Common myeloid progenitor, CD34-positive (primary cell): ENCODE measurements at regions not wholly inside any gene's neighbourhood (a gene's known extent, or its start where the extent isn't known, plus 50 kb on each side); places are given as distances from the start of the nearest gene placed in this dataset.

Source experiments
- CTCF ChIA-PET: fragments of 350-600 bp; sonication (Branson Sonifier 250); formaldehyde crosslinking; loops from one replicate; lab custom pipeline; 2021; ENCODE audit warnings: antibody characterized with exemption; lab: Charles Lee
- POLR2A ChIA-PET: fragments of 350-600 bp; sonication (Branson Sonifier 250); formaldehyde crosslinking; loops from one replicate; lab custom pipeline; 2021; ENCODE audit warnings: antibody characterized with exemption; lab: Charles Lee
- DNase-seq, 3 donors: peaks; one replicate each; pipeline versions ENCODE4 v3.0.0 to v3.0.0-alpha.2; 2013
- H3K27ac ChIP-seq, 2 experiments: 1 replicate in 1 of 2; 2 replicates in 1 of 2; pipeline ENCODE4 v1.7.0; 2013; ENCODE audit warnings: inconsistent platforms in 2 of 2, low read length in 2 of 2, mild to moderate bottlenecking in 2 of 2, low read depth in 1 of 2, moderate library complexity in 1 of 2; ENCODE audit not compliant: severe bottlenecking in 2 of 2, insufficient read depth in 1 of 2, poor library complexity in 1 of 2
- H3K27me3 ChIP-seq, 5 experiments: replicated peaks in 2 of 5; 1 replicate in 3 of 5; 2 replicates in 2 of 5; pipeline versions ENCODE4 v1.6.1 to v1.7.0; 2013; ENCODE audit warnings: low read length in 4 of 5, mild to moderate bottlenecking in 2 of 5, moderate library complexity in 2 of 5, inconsistent platforms in 1 of 5; ENCODE audit not compliant: insufficient read depth in 5 of 5, control insufficient read depth in 4 of 5
- H3K36me3 ChIP-seq, 4 experiments: 1 replicate in 2 of 4; 2 replicates in 2 of 4; pipeline versions ENCODE4 v1.6.1 to v1.7.0; 2013; ENCODE audit warnings: low read length in 3 of 4, control low read depth in 1 of 4, mild to moderate bottlenecking in 1 of 4; ENCODE audit not compliant: control insufficient read depth in 4 of 4, insufficient read depth in 4 of 4
- H3K4me1 ChIP-seq, 4 experiments: 1 replicate in 3 of 4; 2 replicates in 1 of 4; pipeline versions ENCODE4 v1.6.1 to v1.7.1; 2013; ENCODE audit warnings: low read length in 3 of 4, mild to moderate bottlenecking in 3 of 4, control low read depth in 1 of 4, inconsistent platforms in 1 of 4, moderate library complexity in 1 of 4; ENCODE audit not compliant: control insufficient read depth in 4 of 4, insufficient read depth in 4 of 4; ENCODE audit errors: control extremely low read depth in 1 of 4
- H3K4me3 ChIP-seq, 7 experiments: 1 replicate in 4 of 7; 2 replicates in 3 of 7; pipeline versions ENCODE4 v1.5.1 to v1.7.0; 2013; ENCODE audit warnings: mild to moderate bottlenecking in 7 of 7, low read length in 6 of 7, moderate library complexity in 6 of 7, inconsistent platforms in 2 of 7, low read depth in 2 of 7, control low read depth in 1 of 7; ENCODE audit not compliant: insufficient read depth in 4 of 7, control insufficient read depth in 1 of 7; ENCODE audit errors: extremely low read depth in 1 of 7
- H3K9me3 ChIP-seq, 5 experiments: 1 replicate in 4 of 5; 2 replicates in 1 of 5; pipeline versions ENCODE4 v1.6.1 to v1.7.1; 2013; ENCODE audit warnings: low read length in 4 of 5, mild to moderate bottlenecking in 2 of 5, inconsistent platforms in 1 of 5, low read depth in 1 of 5, moderate library complexity in 1 of 5; ENCODE audit not compliant: control insufficient read depth in 4 of 5, insufficient read depth in 2 of 5; ENCODE audit errors: control extremely low read depth in 1 of 5
- WGBS: methylation state at CpG from one replicate; pipeline ENCODE4 v1.1.5; 2013; ENCODE audit not compliant: insufficient coverage; 5-methylcytosine and 5-hydroxymethylcytosine counted together

GRCh38 chr1:113007706-113008364 lies 51.8 kb upstream of the SLC16A1 start:
- H3K27me3 ChIP-seq = no peaks in the 10 kb centered on the region
- no peak overlapping the region for H3K27ac ChIP-seq
- no peaks in the 10 kb centered on the region for H3K4me1 ChIP-seq
- peaks cover 0 to 3% (median 0%) of the 10 kb centered on the region in 4 experiments for H3K36me3 ChIP-seq
- ChIA-PET POLR2A (no interaction called here), CTCF (interaction anchor here (0.7 kb wide), 1 partner anchor 35 kb away, joined by 5 read pairs; no protein-coding TSS in a partner anchor)
- no peak overlapping the region for H3K4me3 ChIP-seq
- no peaks in the 10 kb centered on the region for H3K9me3 ChIP-seq
- WGBS = 92% methylated on average over 1 of the region's 2 CpGs
- DNase-seq = no peak

DNA sequence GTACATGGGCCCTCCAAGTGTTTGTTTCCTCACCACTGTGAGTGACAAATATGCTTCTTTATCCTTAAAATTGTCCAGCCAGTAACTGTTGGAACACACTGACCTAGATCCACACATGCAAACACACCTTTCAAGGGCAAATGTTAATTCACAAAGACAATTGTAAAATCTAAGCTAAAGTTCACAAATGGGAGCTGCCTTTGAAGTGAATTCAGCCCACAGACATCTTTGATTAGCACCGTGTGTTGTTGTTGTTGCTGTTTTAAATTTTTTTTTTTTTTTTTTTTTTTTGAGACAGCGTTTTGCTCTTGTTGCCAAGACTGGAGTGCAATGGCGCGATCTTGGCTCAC lies 52.3 kb upstream of the SLC16A1 start:
- 100% methylated on average over 3 of the region's 4 CpGs for WGBS
- peaks cover 0 to 3% (median 0%) of the 10 kb centered on the region in 4 experiments for H3K36me3 ChIP-seq
- no peak for DNase-seq
- POLR2A ChIA-PET = no interaction called here
- H3K27me3 ChIP-seq = no peaks in the 10 kb centered on the region
- no peaks in the 10 kb centered on the region for H3K4me1 ChIP-seq
- H3K4me3 ChIP-seq = no peak overlapping the region
- CTCF ChIA-PET = no interaction called here
- no peak overlapping the region for H3K27ac ChIP-seq
- H3K9me3 ChIP-seq = no peaks in the 10 kb centered on the region

- peaks cover 0 to 3% (median 0%) of the 10 kb centered on the region in 4 experiments for H3K36me3 ChIP-seq
- no peak for DNase-seq
- no peaks in the 10 kb centered on the region for H3K27me3 ChIP-seq
- ChIA-PET POLR2A (no interaction called here), CTCF (no interaction called here)
- no peak overlapping the region for H3K27ac ChIP-seq
- no peaks in the 10 kb centered on the region for H3K4me1 ChIP-seq
- 100% methylated on average over 1 of the region's 1 CpG for WGBS
- no peaks in the 10 kb centered on the region for H3K9me3 ChIP-seq
- H3K4me3 ChIP-seq = no peak overlapping the region
Measured at GRCh38 chr1:113012149-113012548, 56.2 kb upstream of the SLC16A1 start.

GRCh38 chr1:113013823-113014222 lies 57.8 kb upstream of the SLC16A1 start:
- ChIA-PET POLR2A (interaction anchor here (0.6 kb wide), 1 partner anchor 596 kb away, joined by 4 read pairs; no protein-coding TSS in a partner anchor), CTCF (interaction anchor here (0.6 kb wide), 1 partner anchor 35 kb away, joined by 4 read pairs; no protein-coding TSS in a partner anchor)
- WGBS = 86% methylated on average over 1 of the region's 2 CpGs
- Histone ChIP-seq H3K4me3 (no peak overlapping the region), H3K27ac (no peak overlapping the region), H3K36me3 (peaks cover 0 to 3% (median 0%) of the 10 kb centered on the region in 4 experiments), H3K9me3 (no peaks in the 10 kb centered on the region), H3K27me3 (no peaks in the 10 kb centered on the region), H3K4me1 (no peaks in the 10 kb centered on the region)
- DNase-seq = no peak

GRCh38 chr1:113014508-113014907 lies 58.5 kb upstream of the LRIG2 start:
- POLR2A ChIA-PET = no interaction called here
- Histone ChIP-seq H3K27me3 (no peaks in the 10 kb centered on the region), H3K9me3 (no peaks in the 10 kb centered on the region), H3K4me1 (no peaks in the 10 kb centered on the region), H3K36me3 (peaks cover 0 to 3% (median 0%) of the 10 kb centered on the region in 4 experiments), H3K4me3 (no peak overlapping the region), H3K27ac (no peak overlapping the region)
- CTCF ChIA-PET = interaction anchor here (0.6 kb wide), 1 partner anchor 36 kb away, joined by 4 read pairs; no protein-coding TSS in a partner anchor
- 100% methylated on average over 1 of the region's 4 CpGs for WGBS
- DNase-seq = no peak

GRCh38 chr1:113018911-113019310 lies 54.1 kb upstream of the LRIG2 start:
- ChIA-PET CTCF (no interaction called here), POLR2A (no interaction called here)
- H3K36me3 ChIP-seq = no peaks in the 10 kb centered on the region
- no peak for DNase-seq
- H3K27ac ChIP-seq = no peak overlapping the region
- 100% methylated on average over 1 of the region's 1 CpG for WGBS
- H3K27me3 ChIP-seq = no peaks in the 10 kb centered on the region
- H3K4me1 ChIP-seq = no peaks in the 10 kb centered on the region
- no peaks in the 10 kb centered on the region for H3K9me3 ChIP-seq
- no peak overlapping the region for H3K4me3 ChIP-seq

GRCh38 chr1:113021430-113022085 lies 51.4 kb upstream of the LRIG2 start:
- H3K36me3 ChIP-seq = no peaks in the 10 kb centered on the region
- H3K9me3 ChIP-seq = no peaks in the 10 kb centered on the region
- no peak overlapping the region for H3K27ac ChIP-seq
- ChIA-PET POLR2A (interaction anchor here (0.6 kb wide), 1 partner anchor 93 kb away, joined by 4 read pairs; no protein-coding TSS in a partner anchor), CTCF (interaction anchor here (1.2 kb wide), 1 partner anchor 23 kb away, joined by 3 read pairs; no protein-coding TSS in a partner anchor)
- no peaks in the 10 kb centered on the region for H3K4me1 ChIP-seq
- H3K4me3 ChIP-seq = no peak overlapping the region
- DNase-seq = no peak
- 95% methylated on average over 5 of the region's 7 CpGs for WGBS
- no peaks in the 10 kb centered on the region for H3K27me3 ChIP-seq
